ENCODE measurements at regions not wholly inside any gene's neighbourhood (a gene's known extent, or its start where the extent isn't known, plus 50 kb on each side); places are given as distances from the start of the nearest gene placed in this dataset.

GRCh38 chr22:49101225-49101624 lies 726.4 kb downstream of the BRD1 start:
- no peak for TF ChIP-seq EZH2phosphoT487 (IDR thresholded peaks at IDR 0.05; ENCODE audit: borderline replicate concordance, low read length)
- no peak for TF ChIP-seq CTCF (IDR thresholded peaks at IDR 0.05; ENCODE audit: low read depth, low read length, poor library complexity, severe bottlenecking)
- no peaks in the 10 kb centered on the region for H3K4me1 ChIP-seq (ENCODE audit: control insufficient read depth, low read length)
- no peaks in the 10 kb centered on the region for H3K36me3 ChIP-seq (ENCODE audit: control insufficient read depth, low read length)
- no peaks in the 10 kb centered on the region for H3K9me2 ChIP-seq (replicated peaks; ENCODE audit: control insufficient read depth, low read length)
- H3K4me2 ChIP-seq (ENCODE audit: low read length) = no peak overlapping the region
- H3K4me3 ChIP-seq (ENCODE audit: low read length) = no peak overlapping the region
- no peaks in the 10 kb centered on the region for H4K20me1 ChIP-seq (ENCODE audit: control insufficient read depth, insufficient read depth, low read depth, low read length)
- H3K27me3 ChIP-seq (ENCODE audit: control insufficient read depth, low read length) = no peaks in the 10 kb centered on the region
- no peaks in the 10 kb centered on the region for H3K9me3 ChIP-seq (ENCODE audit: control insufficient read depth, insufficient read depth, low read length)
- H3K79me2 ChIP-seq (ENCODE audit: control insufficient read depth, low read length) = no peaks in the 10 kb centered on the region
- no peak overlapping the region for H3K27ac ChIP-seq (ENCODE audit: low read depth, low read length)
- no peaks in the 10 kb centered on the region for H3F3A ChIP-seq (ENCODE audit: control insufficient read depth, insufficient read depth)

GRCh38 chr22:49100773-49101172 lies 726.9 kb downstream of the BRD1 start:
- no peaks in the 10 kb centered on the region for H3K4me1 ChIP-seq (ENCODE audit: control insufficient read depth, low read length)
- H3K4me3 ChIP-seq (ENCODE audit: low read length) = no peak overlapping the region
- H3K4me2 ChIP-seq (ENCODE audit: low read length) = no peak overlapping the region
- TF ChIP-seq CTCF (IDR thresholded peaks at IDR 0.05; ENCODE audit: low read depth, low read length, poor library complexity, severe bottlenecking) = no peak
- TF ChIP-seq EZH2phosphoT487 (IDR thresholded peaks at IDR 0.05; ENCODE audit: borderline replicate concordance, low read length) = no peak
- H3K27ac ChIP-seq (ENCODE audit: low read depth, low read length) = no peak overlapping the region
- no peaks in the 10 kb centered on the region for H4K20me1 ChIP-seq (ENCODE audit: control insufficient read depth, insufficient read depth, low read depth, low read length)
- no peaks in the 10 kb centered on the region for H3K27me3 ChIP-seq (ENCODE audit: control insufficient read depth, low read length)
- no peaks in the 10 kb centered on the region for H3K9me3 ChIP-seq (ENCODE audit: control insufficient read depth, insufficient read depth, low read length)
- no peaks in the 10 kb centered on the region for H3F3A ChIP-seq (ENCODE audit: control insufficient read depth, insufficient read depth)
- no peaks in the 10 kb centered on the region for H3K36me3 ChIP-seq (ENCODE audit: control insufficient read depth, low read length)
- no peaks in the 10 kb centered on the region for H3K79me2 ChIP-seq (ENCODE audit: control insufficient read depth, low read length)
- H3K9me2 ChIP-seq (replicated peaks; ENCODE audit: control insufficient read depth, low read length) = no peaks in the 10 kb centered on the region

GRCh38 chr22:49100316-49100715 lies 727.4 kb downstream of the BRD1 start:
- Histone ChIP-seq H3K9me3 (ENCODE audit: control insufficient read depth, insufficient read depth, low read length) (no peaks in the 10 kb centered on the region), H3K27me3 (ENCODE audit: control insufficient read depth, low read length) (no peaks in the 10 kb centered on the region), H3K4me2 (ENCODE audit: low read length) (no peak overlapping the region)

More at GRCh38 chr22:49100316-49100715, 727.4 kb downstream of the BRD1 start:
- H3K79me2 ChIP-seq (ENCODE audit: control insufficient read depth, low read length) = no peaks in the 10 kb centered on the region
- no peaks in the 10 kb centered on the region for H3K4me1 ChIP-seq (ENCODE audit: control insufficient read depth, low read length)
- H3K9me2 ChIP-seq (replicated peaks; ENCODE audit: control insufficient read depth, low read length) = no peaks in the 10 kb centered on the region
- H4K20me1 ChIP-seq (ENCODE audit: control insufficient read depth, insufficient read depth, low read depth, low read length) = no peaks in the 10 kb centered on the region
- H3F3A ChIP-seq (ENCODE audit: control insufficient read depth, insufficient read depth) = no peaks in the 10 kb centered on the region
- no peak overlapping the region for H3K4me3 ChIP-seq (ENCODE audit: low read length)
- no peaks in the 10 kb centered on the region for H3K36me3 ChIP-seq (ENCODE audit: control insufficient read depth, low read length)
- TF ChIP-seq CTCF (IDR thresholded peaks at IDR 0.05; ENCODE audit: low read depth, low read length, poor library complexity, severe bottlenecking) (no peak), EZH2phosphoT487 (IDR thresholded peaks at IDR 0.05; ENCODE audit: borderline replicate concordance, low read length) (no peak)
- H3K27ac ChIP-seq (ENCODE audit: low read depth, low read length) = no peak overlapping the region
